Omental fat pad (tissue), 3 donors: ENCODE measurements at regions not wholly inside any gene's neighbourhood (a gene's known extent, or its start where the extent isn't known, plus 50 kb on each side); places are given as distances from the start of the nearest gene placed in this dataset.

Experiments used
- ATAC-seq: fragments of 150-250 bp; one replicate; pipeline ENCODE4 v1.9.1; 2016; ENCODE audit warnings: mild to moderate bottlenecking, moderate library complexity; ENCODE audit not compliant: low FRiP score
- DNase-seq: peaks from one replicate; pipeline ENCODE4 v3.0.0-alpha.2; 2019; ENCODE audit warnings: low spot score
- TF ChIP-seq, protein P1 (sequence below), 3 donors: fragments of 450-650 bp; IDR thresholded peaks; one replicate each; pipeline ENCODE4 v1.5.1; 2016 to 2017; ENCODE audit warnings: antibody characterized with exemption in 3 of 3, mild to moderate bottlenecking in 3 of 3, moderate library complexity in 2 of 3

DNA sequence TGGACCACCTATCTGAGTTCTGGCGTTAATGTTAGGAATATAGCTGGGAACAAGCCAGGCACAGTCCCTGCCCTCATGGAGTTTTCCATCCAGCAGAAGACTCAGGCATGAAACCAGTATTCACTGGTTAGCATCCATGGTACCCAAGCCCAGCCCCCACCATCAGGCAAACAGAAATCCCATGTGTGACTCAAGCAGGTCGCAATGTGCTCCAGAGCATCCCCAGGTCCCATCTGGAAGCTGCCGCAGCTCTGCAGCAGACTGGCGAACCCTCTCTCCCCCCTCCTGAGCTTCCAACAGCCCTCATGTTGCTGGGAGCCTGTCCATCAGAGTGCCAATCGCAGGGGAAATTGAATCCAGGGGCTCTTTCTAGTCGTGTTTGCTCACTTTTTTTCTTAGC, 174.2 kb downstream of the RRAGC start:
- no peak for DNase-seq
- TF ChIP-seq, protein P1, sequence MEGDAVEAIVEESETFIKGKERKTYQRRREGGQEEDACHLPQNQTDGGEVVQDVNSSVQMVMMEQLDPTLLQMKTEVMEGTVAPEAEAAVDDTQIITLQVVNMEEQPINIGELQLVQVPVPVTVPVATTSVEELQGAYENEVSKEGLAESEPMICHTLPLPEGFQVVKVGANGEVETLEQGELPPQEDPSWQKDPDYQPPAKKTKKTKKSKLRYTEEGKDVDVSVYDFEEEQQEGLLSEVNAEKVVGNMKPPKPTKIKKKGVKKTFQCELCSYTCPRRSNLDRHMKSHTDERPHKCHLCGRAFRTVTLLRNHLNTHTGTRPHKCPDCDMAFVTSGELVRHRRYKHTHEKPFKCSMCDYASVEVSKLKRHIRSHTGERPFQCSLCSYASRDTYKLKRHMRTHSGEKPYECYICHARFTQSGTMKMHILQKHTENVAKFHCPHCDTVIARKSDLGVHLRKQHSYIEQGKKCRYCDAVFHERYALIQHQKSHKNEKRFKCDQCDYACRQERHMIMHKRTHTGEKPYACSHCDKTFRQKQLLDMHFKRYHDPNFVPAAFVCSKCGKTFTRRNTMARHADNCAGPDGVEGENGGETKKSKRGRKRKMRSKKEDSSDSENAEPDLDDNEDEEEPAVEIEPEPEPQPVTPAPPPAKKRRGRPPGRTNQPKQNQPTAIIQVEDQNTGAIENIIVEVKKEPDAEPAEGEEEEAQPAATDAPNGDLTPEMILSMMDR (IDR thresholded peaks at IDR 0.05): no peak
- no peak for ATAC-seq

DNA sequence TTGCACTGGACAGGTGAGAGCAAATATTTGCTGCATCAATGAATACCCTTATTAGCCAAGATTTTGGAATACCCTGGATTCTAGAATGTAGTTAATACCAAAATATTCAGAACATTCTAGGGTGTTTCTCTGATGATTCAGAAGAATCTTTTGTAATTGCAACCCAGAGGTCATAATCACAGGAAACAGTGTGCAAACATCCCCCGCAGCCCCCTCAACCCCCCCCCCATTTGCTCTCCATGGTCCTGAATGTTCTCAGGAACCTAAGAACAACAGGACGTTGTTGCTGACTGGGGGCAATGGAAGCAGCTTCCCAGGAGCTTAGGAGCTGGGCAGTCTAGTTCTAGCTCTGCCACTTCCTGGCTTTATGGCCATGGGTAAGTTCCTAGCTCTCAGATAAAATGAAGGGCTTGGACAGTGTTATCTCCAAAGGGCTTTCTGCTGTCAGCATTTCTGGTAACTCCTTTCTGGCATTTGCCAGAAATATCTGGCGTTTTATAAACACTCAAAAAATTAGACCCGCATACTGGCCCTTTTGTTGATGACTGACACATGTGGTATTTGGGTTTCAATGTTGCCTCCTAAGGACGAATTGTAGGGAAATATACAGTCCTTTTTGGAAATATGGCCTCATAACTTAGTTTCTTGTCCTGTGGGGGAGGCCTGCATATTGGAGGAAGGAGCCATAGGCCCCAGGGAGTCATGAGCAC, 178.6 kb downstream of the RRAGC start:
- DNase-seq: no peak
- ATAC-seq: peak; percentile 54
- TF ChIP-seq, protein P1 (IDR thresholded peaks at IDR 0.05): no peak

DNA sequence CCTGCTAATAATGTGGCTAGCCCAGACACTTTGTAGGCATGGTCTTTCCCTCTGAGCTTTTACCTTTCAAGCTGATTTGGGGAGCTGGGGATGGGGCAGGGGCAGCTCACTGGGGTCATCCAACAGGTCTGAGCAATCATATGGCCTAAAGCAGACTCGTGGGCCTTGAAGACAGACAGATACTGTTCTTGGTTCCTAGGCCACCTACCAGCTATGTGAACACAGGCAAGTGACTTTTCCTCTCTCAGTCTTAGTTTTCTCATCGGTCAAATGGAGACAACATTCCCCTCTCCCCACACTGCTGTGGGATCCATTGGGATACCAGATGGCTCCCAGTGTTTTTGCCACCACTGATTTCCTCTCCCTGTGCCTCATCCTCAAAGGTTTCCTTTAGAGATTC, 181.8 kb downstream of the RRAGC start:
- ATAC-seq (no peak), DNase-seq (no peak)

DNA sequence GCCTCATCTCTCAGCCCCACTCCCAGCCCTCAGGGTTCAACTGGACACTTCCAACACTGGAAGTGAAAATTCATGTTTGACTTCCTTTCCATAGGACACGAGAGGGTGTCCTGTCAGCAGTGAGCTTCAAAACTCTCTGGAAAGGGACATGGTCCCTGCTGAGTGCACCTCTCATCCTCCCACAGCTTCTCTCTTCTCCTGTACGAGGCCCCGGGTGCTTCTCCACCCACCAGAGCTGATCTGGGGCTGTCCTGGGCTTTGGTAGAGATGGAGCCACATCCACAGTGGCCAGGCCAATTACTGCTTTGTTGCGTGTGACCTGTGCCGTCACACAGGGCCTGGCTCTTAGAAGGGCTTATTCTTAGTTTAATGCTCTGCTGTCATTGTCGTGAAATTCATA, 182.3 kb downstream of the RRAGC start:
- no peak for DNase-seq
- TF ChIP-seq, protein P1 (IDR thresholded peaks at IDR 0.05): no peak
- ATAC-seq: no peak

More for the DNA sequence above, 181.8 kb downstream of the RRAGC start:
- TF ChIP-seq, protein P1 (IDR thresholded peaks at IDR 0.05): no peak

DNA sequence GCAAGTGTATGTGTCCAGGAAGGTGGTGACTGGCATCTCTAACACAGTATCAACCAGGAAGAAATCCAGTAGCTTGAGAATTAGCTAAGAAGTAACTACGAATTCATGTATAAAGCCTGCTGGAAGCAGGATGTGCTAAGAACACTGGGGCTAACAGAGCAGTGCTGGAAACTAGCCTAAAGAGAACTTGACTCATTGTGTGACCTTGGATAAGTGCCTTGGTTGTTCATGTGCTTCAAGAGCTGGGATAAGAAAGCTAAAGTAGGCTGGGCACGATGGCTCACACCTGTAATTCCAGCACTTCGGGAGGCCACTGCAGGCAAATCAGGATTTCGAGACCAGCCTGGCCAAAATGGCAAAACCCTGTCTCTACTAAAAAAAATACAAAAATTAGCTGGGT, 186.9 kb downstream of the RRAGC start:
- DNase-seq: no peak

DNA sequence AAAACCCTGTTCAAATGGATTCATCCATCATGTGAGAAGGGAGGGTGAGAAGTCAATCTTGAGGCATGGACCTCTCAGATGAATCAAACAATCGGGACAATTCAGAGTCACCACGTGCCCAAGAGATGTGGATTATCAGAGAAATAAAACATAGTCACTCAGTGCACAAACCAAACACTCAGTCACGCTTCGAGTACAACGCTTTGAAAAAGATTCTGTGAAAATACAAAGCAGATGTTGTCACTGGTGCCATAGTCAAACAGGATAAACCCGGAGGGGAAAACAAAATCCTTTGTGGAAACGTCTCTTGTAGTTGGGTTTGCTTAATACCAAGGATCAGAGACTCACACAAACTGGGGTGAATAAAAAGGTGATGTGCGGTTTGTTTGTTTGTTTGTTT, 188.4 kb downstream of the RRAGC start:
- DNase-seq: no peak
- TF ChIP-seq, protein P1 (IDR thresholded peaks at IDR 0.05): no peak
- ATAC-seq: no peak

More for the DNA sequence above, 186.9 kb downstream of the RRAGC start:
- no peak for ATAC-seq
- TF ChIP-seq, protein P1 (IDR thresholded peaks at IDR 0.05): no peak

DNA sequence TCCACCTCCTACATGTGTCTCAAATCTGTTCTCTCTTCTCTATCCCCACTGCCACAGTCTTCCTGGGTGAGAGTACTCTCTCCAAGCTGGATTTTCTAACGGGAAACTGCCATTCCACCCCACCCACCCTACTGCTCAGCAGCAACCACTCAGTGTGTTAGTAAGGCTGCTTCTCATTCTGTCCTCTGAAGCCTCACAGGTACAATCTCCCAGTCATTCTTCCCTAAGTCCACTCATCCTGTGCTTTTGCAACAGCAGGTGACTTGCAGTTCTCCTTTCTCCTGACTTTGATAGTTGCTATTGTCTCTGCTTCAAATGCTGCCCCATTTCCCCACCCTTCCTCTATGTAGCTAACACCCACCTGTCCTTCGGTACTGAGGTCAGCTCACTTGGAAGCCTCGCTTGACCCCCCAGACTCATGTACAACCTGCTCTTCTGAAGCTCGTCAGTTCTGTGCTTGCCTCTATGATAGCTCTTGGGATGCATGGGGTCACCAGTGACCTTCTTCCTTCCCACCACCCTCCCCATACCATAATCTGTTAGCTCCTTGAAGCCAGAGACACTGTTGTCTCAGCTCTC, 188.9 kb downstream of the RRAGC start:
- no peak for DNase-seq
- TF ChIP-seq, protein P1 (IDR thresholded peaks at IDR 0.05): no peak
- ATAC-seq: no peak
